GM18907 (cell line): ENCODE measurements at regions not wholly inside any gene's neighbourhood (a gene's known extent, or its start where the extent isn't known, plus 50 kb on each side); places are given as distances from the start of the nearest gene placed in this dataset.
A peak's percentile ranks its signal among the peaks of the same experiment; 100 is the strongest.
"Not testable (repeated sequence)": the region's sequence is repeated elsewhere in the genome, so short reads cannot be mapped to it uniquely, and the experiment has no call there.

Experiments
- ATAC-seq: cut with Tn5 transposase; IDR thresholded peaks from one replicate; pipeline ENCODE4 v1.9.1; 2021; ENCODE audit warnings: mild to moderate bottlenecking, moderate library complexity; ENCODE audit not compliant: unreplicated experiment

GRCh38 chr5:54825005-54825404, 160.4 kb downstream of the ESM1 start:
- ATAC-seq = no peak

- ATAC-seq = no peak
These were observed 162.4 kb downstream of the ESM1 start for GRCh38 chr5:54823006-54823405.

- no peak for ATAC-seq
These were observed 163.1 kb downstream of the ESM1 start for GRCh38 chr5:54822324-54822687.

- no peak for ATAC-seq
These were observed 163.7 kb downstream of the ESM1 start for GRCh38 chr5:54821445-54822323.

GRCh38 chr5:54820346-54821134, 164.9 kb downstream of the ESM1 start:
- no peak for ATAC-seq

GRCh38 chr5:54807421-54807820, 178.0 kb downstream of the ESM1 start:
- ATAC-seq = no peak

GRCh38 chr5:54804521-54804920, 180.9 kb downstream of the ESM1 start:
- no peak for ATAC-seq

- ATAC-seq = no peak
These were observed 181.3 kb downstream of the ESM1 start for GRCh38 chr5:54804086-54804485.

GRCh38 chr5:54803471-54804011, 181.9 kb downstream of the ESM1 start:
- ATAC-seq = no peak

GRCh38 chr5:54799645-54800044, 185.7 kb downstream of the ESM1 start:
- peak; percentile 59 for ATAC-seq

GRCh38 chr5:54795777-54796176, 189.6 kb downstream of the ESM1 start:
- no peak for ATAC-seq

- ATAC-seq = no peak
These were observed 190.1 kb downstream of the ESM1 start for GRCh38 chr5:54795284-54795683.

- no peak for ATAC-seq
These were observed 191.0 kb downstream of the ESM1 start for GRCh38 chr5:54794135-54794975.

GRCh38 chr5:54793468-54794134, 191.8 kb downstream of the ESM1 start:
- ATAC-seq = no peak

- ATAC-seq = no peak
These were observed 192.6 kb downstream of the ESM1 start for GRCh38 chr5:54792611-54793404.

- ATAC-seq = not testable (repeated sequence)
These were observed 197.5 kb downstream of the ESM1 start for GRCh38 chr5:54787910-54788309.

GRCh38 chr5:54785729-54786591, 199.4 kb downstream of the ESM1 start:
- ATAC-seq = peak; percentile 68

- no peak for ATAC-seq
These were observed 206.6 kb downstream of the ESM1 start for GRCh38 chr5:54778783-54779182.

- no peak for ATAC-seq
These were observed 209.7 kb downstream of the ESM1 start for GRCh38 chr5:54775645-54776044.
